ENCODE measurements at regions not wholly inside any gene's neighbourhood (a gene's known extent, or its start where the extent isn't known, plus 50 kb on each side); places are given as distances from the start of the nearest gene placed in this dataset.
A peak's percentile ranks its signal among the peaks of the same experiment; 100 is the strongest.
"Not testable (repeated sequence)": the region's sequence is repeated elsewhere in the genome, so short reads cannot be mapped to it uniquely, and the experiment has no call there.

GRCh38 chr16:6694636-6695035 is 638.0 kb upstream of the RBFOX1 start:
- TF ChIP-seq CTCF (IDR thresholded peaks at IDR 0.05; ENCODE audit: insufficient read depth, low read depth, low read length, missing control alignments): no peak
- no peak for DNase-seq (ENCODE audit: low read depth)
- no peak overlapping the region for H3K4me3 ChIP-seq (ENCODE audit: low read length)

DNA sequence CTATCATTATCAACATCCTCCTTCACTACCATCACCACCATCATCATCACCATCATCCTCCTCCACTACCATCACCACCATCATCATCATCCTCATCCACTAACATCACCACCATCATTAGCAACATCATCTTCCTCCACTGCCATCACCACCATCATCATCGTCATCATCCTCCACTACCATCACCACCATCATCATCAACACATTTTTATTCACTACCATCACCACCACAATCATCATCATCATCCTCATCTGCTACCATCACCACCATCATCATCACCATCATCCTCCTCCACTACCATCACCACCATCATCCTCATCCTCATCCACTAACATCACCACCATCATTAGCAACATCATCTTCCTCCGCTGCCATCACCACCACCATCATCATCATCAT is 639.2 kb upstream of the RBFOX1 start:
- DNase-seq (ENCODE audit: low read depth); H3K4me3 ChIP-seq (ENCODE audit: low read length): not testable (repeated sequence)

DNA sequence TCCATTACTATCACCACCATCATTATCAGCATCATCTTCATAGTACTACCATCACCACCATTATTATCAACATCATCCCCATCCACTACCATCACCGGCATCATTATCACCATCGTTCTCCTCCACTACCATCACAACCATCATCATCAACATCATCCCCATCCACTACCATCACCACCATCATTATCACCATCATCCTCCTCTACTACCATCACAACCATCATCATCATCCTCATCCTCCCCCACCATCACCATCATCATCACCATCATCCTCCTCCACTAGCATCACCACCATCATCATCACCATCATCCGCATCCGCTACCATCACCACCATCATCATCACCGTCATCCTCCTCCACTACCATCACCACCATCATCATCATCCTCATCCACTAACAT is 639.8 kb upstream of the RBFOX1 start:
- H3K4me3 ChIP-seq (ENCODE audit: low read length): no peak overlapping the region
- no peak for DNase-seq (ENCODE audit: low read depth)
- no peak for TF ChIP-seq CTCF (IDR thresholded peaks at IDR 0.05; ENCODE audit: insufficient read depth, low read depth, low read length, missing control alignments)

GRCh38 chr16:6690741-6691140 is 641.9 kb upstream of the RBFOX1 start:
- H3K4me3 ChIP-seq (ENCODE audit: low read length): no peak overlapping the region
- no peak for TF ChIP-seq CTCF (IDR thresholded peaks at IDR 0.05; ENCODE audit: insufficient read depth, low read depth, low read length, missing control alignments)
- no peak for DNase-seq (ENCODE audit: low read depth)

DNA sequence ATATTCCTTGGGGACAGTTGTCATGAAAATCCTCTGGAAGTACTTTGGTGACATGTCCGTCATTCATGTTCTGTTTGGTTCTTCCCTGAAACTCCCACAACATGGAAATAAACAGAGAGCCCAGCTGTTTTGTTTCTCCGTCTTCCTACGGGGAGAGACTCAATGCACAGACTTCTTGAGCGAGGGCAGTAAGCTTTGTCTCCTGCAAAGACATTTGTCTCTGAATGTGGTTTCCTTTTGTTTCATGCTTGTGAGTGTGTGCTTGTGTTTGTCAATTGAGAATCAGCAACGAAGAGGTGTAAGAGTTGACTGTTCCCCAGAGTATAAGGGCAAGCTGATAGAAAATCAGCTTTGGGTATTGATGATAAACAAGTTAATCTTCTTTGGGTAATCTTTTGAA is 643.0 kb upstream of the RBFOX1 start:
- no peak for TF ChIP-seq CTCF (IDR thresholded peaks at IDR 0.05; ENCODE audit: insufficient read depth, low read depth, low read length, missing control alignments)
- no peak overlapping the region for H3K4me3 ChIP-seq (ENCODE audit: low read length)
- no peak for DNase-seq (ENCODE audit: low read depth)

- no peak for TF ChIP-seq CTCF (IDR thresholded peaks at IDR 0.05; ENCODE audit: insufficient read depth, low read depth, low read length, missing control alignments)
- H3K4me3 ChIP-seq (ENCODE audit: low read length): no peak overlapping the region
- no peak for DNase-seq (ENCODE audit: low read depth)
Measured at GRCh38 chr16:6687593-6687992, 645.1 kb upstream of the RBFOX1 start.

- TF ChIP-seq CTCF (IDR thresholded peaks at IDR 0.05; ENCODE audit: insufficient read depth, low read depth, low read length, missing control alignments): peak; percentile 38
- H3K4me3 ChIP-seq (ENCODE audit: low read length): no peak overlapping the region
- DNase-seq (ENCODE audit: low read depth): peak; percentile 37
Measured at GRCh38 chr16:6684076-6684673, 648.5 kb upstream of the RBFOX1 start.

Data from epithelial cell of esophagus (primary cell).